Renal cortex interstitium (tissue), 11 donors: ENCODE measurements at regions not wholly inside any gene's neighbourhood (a gene's known extent, or its start where the extent isn't known, plus 50 kb on each side); places are given as distances from the start of the nearest gene placed in this dataset.

Experiments used
- DNase-seq, 11 donors: peaks; one replicate each; pipeline ENCODE4 v3.0.0-alpha.2; 2013; ENCODE audit warnings: low read depth in 9 of 11, low spot score in 4 of 11; ENCODE audit errors: extremely low read depth in 1 of 11

GRCh38 chr21:30986965-30987364 is 51.3 kb downstream of the KRTAP19-8 start:
- no peak for DNase-seq

DNA sequence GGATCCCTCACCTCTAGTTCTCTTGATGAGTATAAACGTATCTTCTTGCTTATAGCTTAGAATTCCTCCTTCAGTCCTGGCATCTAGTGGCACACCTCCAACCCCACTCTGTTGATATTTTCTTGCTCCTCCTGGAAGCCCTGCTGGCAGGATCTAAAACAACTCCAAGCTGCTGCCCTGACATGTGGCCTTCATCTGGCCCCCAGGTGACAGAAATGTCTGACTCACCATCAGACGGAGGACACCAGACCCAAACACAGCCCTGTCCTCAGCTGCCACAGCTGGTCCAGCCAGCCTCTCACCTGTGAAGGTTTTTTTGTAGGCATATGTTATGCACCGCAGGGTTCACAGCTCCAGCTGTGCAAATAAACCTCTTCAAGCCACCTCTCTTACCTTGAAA is 53.4 kb downstream of the KRTAP19-8 start:
- DNase-seq, result no peak

GRCh38 chr21:30981403-30981802 is 56.9 kb downstream of the KRTAP19-8 start:
- no peak for DNase-seq

DNA sequence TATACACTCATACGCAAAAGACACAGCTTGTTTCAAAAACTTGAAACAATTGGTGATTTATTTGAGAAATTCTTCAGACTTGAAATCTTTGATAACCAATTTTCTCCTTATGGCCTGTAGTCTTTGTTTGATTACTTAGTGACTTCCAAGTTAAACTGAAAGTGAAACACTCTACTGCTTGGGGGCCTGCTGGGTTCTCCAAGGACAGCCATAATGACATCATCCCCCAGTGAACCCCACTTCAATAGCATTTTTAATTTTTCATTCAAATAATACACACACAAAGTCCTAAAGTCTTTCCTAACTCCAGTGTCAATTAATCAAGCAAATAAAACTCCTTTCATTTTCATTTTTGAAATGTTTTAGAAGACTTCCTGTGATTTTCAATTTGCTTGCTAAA is 59.2 kb downstream of the KRTAP19-8 start:
- no peak for DNase-seq

GRCh38 chr21:30964283-30964682 is 74.0 kb downstream of the KRTAP19-8 start:
- DNase-seq, result no peak

DNA sequence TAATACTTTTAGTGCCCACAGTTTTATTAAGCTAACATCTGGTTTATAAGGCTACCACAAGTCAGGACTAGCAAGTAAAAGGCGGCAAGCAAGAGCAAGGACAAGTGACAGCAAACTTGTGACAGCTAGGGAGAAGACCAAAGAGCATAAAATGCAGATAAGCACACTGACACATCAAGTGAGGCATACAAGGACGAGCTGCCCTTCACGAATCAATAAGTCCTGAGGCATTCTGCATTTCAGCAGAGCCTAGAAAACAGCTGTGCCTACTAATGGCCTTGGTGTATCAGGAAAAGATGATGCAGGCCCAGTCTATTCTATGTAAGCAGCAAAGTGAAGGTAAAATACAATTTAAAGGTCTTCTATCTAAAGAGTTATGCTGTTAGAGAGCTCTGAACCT is 74.8 kb downstream of the KRTAP19-8 start:
- DNase-seq, result no peak

- no peak for DNase-seq
Measured at GRCh38 chr21:30962013-30962412, 76.3 kb downstream of the KRTAP19-8 start.

GRCh38 chr21:30958741-30959140 is 77.4 kb upstream of the KRTAP11-1 start:
- no peak for DNase-seq

GRCh38 chr21:30957010-30957409 is 75.6 kb upstream of the KRTAP11-1 start:
- no peak for DNase-seq

- DNase-seq, result no peak
Measured at GRCh38 chr21:30953605-30954004, 72.2 kb upstream of the KRTAP11-1 start.

- peak in 1 of 11 donors; percentile 4 for DNase-seq
Measured at GRCh38 chr21:30947141-30947540, 65.8 kb upstream of the KRTAP11-1 start.

DNA sequence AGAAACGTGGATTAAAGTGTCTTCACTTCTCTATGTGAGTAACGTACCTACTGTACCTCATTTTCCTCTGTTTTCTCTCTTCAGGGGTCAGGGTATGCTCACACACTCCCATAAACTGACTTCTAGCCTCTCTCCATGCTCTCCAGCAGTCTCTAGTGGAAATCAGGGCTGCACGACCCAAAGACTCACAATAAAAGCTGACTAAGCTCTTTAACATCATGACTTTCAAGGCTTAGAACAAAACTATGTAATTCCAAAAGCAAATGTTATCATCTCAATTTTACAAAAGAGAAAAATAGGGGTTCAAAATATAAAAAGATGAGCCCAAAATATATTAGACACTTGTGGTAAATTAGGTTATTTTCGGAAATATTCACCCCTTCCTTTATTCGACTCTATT is 62.5 kb upstream of the KRTAP11-1 start:
- no peak for DNase-seq

- no peak for DNase-seq
Measured at GRCh38 chr21:30943243-30943642, 61.9 kb upstream of the KRTAP11-1 start.

DNA sequence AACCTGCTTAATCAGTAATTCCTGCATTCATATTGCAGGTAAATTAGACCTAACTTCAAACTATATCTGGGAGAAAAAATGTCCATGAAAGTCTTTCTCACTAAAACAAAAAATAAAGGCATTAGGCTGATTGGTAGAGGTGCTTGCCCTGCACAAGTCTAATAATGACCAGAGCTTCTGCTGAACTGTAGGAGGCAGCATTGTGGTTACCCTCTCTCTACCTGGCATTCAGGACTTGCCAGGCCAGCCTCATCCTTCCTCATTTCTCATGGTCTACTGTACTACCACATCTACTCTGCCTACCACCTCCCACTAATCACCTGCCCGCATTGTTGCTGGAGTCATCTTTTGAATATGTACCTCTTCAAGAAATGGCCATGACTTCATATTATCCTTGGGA is 60.8 kb upstream of the KRTAP11-1 start:
- no peak for DNase-seq

DNA sequence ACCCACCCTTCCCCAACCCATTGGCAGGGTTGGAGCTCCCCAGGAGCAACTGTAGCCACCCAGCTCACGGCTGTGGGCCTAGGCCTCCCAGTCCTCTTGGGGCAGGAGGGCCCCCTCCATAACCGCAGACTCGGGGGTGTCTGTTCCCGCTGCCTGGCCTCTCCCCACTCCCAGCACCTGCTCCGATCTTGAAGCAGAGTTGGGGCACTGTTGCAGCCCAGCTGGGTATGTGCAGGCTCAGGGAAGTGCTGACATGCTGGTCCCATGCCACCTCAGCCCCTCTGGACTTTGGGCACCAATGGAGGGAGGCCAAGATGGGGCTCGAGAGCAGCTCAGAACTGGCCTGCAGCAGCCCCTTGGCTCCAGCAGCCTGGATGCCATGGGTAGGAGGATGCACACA is 54.8 kb upstream of the KRTAP11-1 start:
- DNase-seq, result no peak

DNA sequence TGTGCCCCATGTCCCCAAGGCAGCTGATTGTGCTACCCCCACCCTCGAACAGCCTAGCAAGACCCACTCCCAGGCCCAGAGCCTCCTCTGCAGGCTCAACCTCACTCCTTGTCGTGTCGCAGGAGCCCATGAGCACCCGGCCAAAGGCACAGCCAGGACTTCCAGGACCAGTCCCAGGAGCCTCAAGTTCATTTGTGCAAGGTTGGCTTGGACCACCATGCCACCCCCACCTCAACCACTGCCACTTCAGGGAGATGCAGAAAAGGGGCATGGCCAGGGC is 54.4 kb upstream of the KRTAP11-1 start:
- DNase-seq, result no peak

DNA sequence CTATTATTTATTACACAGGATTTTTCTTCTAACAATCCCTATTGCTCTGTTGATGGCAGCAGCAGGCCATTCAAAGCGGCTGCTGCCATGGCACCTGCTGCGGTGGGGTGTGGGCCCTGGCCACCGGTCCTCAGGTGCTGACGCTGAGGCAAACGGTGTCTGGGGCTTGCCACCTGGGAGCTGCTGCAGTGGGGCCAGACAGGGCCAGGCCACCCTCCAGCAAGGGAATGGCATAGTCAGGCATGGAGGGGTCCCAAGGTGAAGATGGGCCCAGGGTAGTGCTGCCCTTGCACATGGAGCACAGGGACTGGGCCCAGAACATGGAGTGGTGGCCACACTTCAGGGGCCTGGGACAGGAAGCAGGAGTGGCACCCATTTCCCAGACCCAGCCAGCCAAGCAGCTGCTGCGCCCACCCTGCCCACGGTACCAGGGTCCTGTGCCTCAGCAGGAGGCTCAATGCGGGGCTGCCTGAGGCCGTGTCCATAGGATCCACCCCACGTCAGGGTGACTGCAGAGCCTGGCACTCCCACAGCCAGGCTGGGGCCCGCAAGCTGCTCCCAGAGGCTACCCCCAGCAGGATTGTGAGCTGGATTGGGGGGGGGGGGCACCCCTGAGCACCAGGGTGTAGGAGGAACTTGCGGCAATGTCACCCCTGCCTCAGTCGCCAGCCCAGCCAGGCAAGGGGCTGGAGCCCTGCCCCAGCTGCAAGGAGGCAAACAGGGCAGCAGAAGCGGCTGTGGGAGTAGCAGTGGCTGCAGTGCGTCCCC is 53.9 kb upstream of the KRTAP11-1 start:
- no peak for DNase-seq

DNA sequence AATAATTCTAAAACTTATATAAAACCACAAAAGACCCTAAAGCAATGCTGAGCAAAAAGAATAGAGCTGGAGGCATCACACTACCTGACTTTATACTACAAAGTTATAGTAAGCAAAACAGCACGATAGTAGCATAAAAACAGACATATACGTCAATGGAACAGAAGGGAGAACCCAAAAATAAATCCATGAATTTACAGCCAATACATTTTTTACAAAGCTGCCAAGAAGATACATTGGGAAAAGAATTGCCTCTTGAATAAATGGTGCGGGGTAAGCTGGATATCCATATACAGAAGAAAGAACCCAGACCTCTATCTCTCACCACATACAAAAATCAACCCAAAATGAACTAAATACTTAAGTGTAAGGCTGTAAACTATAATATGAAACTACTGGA is 51.3 kb upstream of the KRTAP11-1 start:
- no peak for DNase-seq
